Epithelial cell of prostate (primary cell): ENCODE measurements at regions not wholly inside any gene's neighbourhood (a gene's known extent, or its start where the extent isn't known, plus 50 kb on each side); places are given as distances from the start of the nearest gene placed in this dataset.
"Not testable (repeated sequence)": the region's sequence is repeated elsewhere in the genome, so short reads cannot be mapped to it uniquely, and the experiment has no call there.

Experiments used
- DNase-seq: peaks from one replicate; pipeline ENCODE4 v3.0.0-alpha.2; 2011; ENCODE audit warnings: low read depth, low spot score
- H3K27ac ChIP-seq: fragments of 450-650 bp; 2 replicates; pipeline ENCODE4 v1.5.1; 2017; ENCODE audit warnings: mild to moderate bottlenecking

DNA sequence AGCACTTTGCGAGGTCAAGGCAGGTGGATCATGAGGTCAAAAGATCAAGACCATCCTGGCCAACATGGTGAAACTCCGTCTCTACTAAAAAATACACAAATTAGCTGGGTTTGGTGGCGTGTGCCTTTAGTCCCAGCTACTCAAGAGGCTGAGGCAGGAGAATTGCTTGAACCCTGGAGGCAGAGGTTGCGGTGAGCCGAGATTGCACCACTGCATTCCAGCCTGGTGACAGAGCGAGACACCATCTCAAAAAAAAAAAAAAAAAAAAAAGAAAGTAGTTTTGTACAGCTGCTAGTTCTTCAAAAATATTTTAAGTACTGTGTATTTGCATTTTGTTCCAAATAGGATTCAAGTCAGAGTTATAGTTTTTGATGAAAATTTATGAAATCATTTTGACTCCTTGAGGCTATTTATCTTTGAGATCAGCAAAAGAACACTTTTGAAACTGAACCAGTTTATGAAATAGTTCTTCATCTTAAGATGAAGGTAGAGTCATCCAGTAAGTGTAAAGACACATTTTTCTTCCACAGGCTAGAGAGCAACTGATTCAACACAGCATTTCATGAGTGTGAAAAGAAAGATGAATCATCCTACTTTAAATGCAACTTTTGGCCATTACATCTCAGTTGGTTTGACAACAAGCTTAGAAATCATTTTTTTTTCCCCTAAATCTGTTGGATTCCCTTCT, 416.5 kb upstream of the KCNMB2 start:
- DNase-seq, result peak; percentile 22
- peak overlapping the region; percentile 92 for H3K27ac ChIP-seq

DNA sequence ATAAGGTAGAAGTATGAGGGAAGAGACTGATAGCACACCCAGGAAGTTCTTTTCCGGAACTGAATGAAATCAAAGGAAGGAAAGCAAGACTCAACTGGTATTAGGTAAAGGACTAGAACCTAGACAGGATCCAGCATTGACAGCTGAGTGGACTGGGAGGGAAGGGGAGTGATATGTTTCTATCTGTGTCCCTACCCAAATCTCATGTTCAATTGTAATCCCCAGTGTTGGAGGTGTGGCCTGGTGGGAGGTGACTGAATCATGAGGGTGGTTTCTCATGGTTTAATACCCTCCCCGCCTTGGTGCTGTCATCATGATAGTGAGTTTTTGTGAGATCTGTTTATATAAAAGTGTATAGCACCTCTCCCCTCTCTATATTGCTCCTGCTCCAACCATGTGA, 415.9 kb upstream of the KCNMB2 start:
- H3K27ac ChIP-seq, result peak overlapping the region; percentile 92
- peak; percentile 12 for DNase-seq

DNA sequence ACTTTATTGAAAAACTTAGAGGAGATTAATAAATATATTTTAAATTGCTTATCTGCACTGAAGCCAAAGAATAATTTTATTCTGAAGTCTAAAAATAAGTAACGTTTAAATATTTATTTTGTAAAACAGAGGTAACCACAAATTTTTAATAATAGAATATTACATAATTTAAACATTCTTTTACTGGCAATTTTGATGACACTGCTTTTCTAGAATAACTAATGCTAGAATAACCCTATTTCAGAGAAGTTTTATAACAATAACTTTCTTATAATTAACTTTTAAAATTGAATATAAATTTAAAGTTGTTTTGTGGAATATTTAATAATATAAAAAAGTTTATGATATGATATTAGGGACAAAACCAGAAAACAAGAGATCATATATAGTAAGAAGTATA, 409.6 kb upstream of the KCNMB2 start:
- no peak for DNase-seq
- H3K27ac ChIP-seq, result no peak overlapping the region

DNA sequence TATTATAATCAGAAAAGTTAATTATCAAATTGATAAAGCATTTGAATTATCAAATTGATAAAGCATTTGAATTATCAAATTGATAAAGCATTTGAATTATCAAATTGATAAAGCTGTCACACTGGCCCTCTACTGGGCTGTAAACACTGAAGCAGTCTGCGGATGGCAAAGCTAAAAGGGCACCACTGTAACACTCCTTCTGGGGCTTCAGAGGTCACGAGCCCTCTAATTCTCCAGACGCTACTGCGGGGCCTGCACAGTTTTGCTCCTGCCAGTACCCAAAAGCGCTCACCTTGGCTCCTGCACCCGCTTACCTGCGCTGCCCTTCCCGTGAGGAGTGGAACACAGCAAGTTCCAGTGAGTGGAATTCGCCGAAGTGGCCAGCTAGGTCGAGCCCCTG, 409.0 kb upstream of the KCNMB2 start:
- no peak for DNase-seq
- H3K27ac ChIP-seq, result no peak overlapping the region

DNA sequence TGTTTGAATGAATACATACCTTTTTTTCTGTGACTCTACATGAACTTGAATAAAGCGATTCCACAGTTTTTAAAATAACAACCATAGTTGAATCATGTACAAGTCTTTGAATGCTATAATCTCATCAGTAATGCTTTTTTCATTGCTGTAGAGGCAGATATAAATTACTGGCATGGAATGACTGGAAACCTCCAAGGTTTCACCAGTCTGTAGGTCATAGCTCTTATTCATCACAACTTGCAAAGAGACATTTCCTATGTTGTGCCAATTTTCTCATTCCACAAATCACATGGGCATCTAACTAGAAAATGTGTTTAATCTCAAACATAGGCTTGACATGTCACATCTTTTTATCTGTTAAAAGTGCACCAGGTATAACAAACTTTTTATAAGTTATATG, 407.1 kb upstream of the KCNMB2 start:
- DNase-seq, result no peak
- H3K27ac ChIP-seq, result no peak overlapping the region

DNA sequence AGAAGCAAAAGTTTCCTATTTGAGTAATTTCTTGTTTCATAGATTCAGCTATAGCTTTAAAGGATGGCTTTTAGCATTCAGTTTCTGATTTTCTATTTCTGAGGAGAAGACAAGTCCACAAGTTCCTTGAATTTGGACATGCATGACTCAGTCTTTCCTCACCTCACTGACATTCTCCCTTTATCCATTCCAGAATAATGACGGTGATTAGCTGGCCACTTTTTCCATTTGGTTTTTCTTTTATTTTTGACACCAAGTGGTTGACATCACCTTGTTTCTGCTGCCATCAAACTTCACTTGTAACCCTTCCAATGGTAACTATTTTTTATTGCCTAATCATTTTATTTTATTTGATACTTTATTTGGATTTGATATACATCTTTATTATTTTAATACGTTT, 404.4 kb upstream of the KCNMB2 start:
- DNase-seq, result no peak

DNA sequence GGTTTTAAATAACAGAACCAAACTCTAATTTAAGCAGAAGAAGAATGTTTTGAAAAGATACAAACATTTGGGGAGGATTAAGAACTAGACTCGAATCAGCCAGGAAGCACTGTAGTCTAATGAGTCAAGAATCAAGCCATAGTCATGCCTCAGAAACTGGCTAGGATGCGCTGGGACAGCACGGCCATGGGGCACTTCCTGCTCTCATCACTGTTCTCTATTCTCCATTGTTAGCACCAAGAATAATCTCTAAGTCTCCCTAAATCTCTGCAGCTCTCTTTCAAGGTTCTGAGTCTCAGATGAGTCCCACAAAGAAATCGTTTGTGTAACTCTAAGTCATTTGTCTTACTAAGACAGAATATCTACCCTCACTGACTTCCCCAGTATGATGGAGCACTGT, 399.0 kb upstream of the KCNMB2 start:
- no peak for DNase-seq
- no peak overlapping the region for H3K27ac ChIP-seq

More for the DNA sequence above, 404.4 kb upstream of the KCNMB2 start:
- no peak overlapping the region for H3K27ac ChIP-seq

DNA sequence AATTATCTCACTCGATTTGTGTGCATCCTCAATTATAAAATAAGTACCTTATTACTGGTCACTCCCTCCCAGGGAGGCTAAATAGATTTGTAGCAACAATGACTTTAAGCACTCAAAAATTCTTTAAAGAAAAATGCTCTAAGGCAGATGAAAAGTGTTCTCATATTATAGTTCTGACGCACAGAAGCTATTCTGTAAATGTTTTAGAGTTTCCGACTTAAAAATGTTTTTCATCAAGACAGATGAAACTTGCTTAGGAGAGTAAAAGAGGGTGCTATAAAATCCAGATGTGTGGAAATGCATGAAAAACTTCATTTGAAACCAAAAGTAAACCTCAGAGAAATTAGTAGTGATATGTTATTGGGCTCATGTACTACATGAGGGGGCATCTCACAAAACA, 398.4 kb upstream of the KCNMB2 start:
- DNase-seq, result no peak
- no peak overlapping the region for H3K27ac ChIP-seq

DNA sequence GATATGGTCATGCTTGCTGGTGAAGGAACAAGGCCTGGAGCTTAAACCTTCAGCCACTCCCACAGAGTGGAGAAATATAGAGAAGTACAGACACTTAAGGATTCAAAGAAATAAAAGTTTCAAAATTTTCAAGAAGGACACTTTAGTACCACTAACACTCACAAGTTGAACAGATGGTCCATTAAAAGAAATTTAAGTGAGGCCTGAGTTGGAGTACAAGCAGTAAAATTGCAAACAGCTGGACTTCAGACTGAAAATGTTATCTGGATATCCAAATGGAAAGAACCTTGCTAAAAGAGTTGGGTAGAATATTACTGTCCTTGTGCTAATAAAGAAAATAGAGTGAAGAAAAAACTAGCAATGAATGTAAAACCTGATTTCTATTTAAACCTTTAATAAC, 397.1 kb upstream of the KCNMB2 start:
- no peak overlapping the region for H3K27ac ChIP-seq
- DNase-seq, result no peak

DNA sequence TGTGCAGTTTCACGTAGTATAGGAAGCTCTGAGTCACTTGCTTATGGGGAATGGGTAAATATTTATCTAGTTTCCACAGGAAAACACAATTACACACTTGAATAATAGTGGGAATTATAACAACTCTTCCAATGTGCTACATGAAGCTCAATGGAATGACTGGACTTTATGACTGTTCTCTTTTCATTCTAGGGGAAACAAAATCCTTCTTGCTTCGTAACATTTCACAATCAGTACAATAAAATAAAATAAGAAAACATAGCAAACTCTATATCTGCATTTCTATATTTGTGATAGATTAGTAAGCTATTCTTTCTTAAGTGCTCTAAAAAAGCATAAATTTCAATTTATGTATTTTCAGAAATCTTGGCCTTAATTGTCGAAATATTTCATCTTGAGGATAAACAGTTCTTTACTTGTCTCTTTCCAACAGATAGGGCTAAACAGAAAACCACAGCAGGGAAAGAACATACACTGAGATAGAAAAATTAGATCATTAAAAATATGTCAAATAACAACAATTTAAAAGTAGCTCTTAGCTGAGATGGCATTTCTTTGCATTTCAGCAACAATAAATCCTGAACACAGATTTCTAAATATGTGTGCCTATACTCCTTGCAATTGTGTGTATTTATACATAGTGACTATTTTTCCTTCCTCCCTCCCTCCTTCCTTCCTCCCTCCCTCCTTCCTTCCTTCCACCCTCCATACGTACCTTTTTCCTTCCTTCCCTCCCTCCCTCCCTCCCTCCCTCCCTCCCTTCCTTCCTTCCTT, 395.5 kb upstream of the KCNMB2 start:
- H3K27ac ChIP-seq, result no peak overlapping the region
- no peak for DNase-seq

DNA sequence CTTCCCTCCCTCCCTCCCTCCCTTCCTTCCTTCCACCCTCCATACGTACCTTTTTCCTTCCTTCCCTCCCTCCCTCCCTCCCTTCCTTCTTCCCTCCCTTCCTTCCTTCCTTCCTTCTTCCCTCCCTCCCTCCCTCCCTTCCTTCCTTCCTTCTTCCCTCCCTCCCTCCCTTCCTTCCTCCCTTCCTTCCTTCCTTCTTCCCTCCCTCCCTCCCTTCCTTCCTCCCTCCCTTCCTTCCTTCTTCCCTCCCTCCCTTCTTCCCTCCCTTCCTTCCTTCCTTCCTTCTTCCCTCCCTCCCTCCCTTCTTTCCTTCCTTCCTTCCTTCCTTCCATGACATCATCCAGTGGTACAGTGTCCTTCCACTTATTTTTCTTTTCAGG, 394.9 kb upstream of the KCNMB2 start:
- not testable (repeated sequence) for DNase-seq, H3K27ac ChIP-seq

DNA sequence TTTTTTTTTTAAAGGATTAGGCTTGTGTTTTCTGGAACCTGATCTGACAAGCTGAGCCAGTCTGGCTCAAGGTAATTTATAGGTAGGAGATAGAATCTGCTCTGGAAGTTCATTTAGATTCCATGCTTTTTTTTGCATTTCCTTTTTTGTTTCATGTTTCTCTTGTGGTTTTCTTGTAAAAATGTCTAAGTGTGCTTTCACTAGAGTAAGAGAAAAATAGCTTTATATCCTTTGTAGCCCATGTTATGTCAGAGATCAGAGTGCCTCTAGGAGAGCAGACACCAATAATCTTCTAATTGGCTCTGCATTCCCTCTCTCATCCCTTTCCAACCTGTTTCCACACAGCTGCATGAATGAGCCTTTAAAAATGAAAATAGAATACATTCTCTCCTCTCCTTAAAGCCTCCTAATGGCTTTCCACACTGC, 389.8 kb upstream of the KCNMB2 start:
- no peak overlapping the region for H3K27ac ChIP-seq
- no peak for DNase-seq

DNA sequence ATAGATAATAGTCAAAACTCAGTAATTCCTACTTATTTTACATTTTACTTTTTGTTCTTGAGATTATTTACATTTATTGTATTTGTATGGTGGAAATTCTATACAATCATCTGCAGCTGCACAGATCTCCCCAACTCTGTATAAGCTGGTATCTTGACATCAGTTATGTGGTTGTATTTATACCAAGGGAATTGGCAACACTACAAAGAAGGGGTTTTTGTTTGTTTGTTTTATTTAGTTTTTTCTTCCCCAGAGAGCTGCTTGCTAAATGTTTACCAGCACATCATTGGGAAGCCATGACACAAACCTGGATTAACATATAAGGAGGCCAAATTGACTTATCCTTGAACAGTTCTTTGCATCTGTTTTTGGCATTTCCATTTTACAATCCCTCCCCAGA, 389.2 kb upstream of the KCNMB2 start:
- no peak for DNase-seq
- no peak overlapping the region for H3K27ac ChIP-seq

DNA sequence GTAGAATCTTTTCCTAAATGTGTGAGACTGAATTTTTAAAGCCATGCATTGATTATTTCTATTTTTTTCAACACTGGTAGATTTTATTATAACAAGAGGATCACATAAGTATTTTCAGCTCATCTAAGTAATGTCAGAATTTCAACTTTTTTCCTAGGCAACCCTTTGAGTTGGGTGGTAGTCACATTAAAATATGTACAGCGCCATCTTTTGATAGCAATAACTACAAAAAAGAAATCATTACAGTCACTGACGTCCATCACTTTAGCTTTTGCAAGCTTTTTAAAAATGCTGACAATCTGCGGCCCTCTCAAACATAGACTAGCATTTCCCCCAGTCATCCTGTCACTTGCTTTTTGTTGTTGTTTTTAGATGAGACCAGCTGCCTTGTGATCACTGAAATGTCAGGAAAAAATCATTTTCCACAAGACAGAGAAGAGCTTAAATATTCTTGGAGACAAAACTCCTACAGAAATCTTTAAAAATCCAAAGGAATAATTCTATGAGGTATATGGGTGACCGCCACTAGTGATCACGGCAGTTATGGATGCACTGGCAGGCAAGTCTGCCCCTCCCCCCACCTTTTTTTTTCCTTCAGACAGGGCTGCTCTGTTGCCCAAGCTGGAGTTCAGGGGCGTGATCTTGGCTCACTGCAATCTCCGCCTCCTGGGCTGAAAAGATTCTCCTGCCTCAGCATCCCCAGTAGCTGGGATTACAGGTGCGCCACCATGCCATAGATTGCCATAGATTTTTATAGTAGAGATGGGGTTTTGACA, 384.0 kb upstream of the KCNMB2 start:
- no peak overlapping the region for H3K27ac ChIP-seq
- no peak for DNase-seq

DNA sequence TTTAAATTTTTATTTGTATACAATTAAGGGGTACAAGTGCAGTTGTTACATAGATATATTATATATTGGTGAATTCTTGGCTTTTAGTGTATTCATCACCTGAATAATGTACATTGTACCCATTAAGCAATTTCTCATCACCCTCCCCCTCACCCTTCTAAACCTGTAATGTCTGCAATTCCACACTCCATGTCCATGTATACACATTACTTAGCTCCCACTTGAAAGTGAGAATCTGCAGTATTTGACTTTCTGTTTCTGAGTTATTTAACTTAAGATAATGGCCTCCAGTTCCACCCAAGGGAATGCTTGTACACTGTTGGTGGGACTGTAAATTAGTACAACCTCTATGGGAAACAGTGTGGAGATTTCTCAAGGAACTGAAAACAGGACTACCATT, 383.2 kb upstream of the KCNMB2 start:
- DNase-seq, result no peak

DNA sequence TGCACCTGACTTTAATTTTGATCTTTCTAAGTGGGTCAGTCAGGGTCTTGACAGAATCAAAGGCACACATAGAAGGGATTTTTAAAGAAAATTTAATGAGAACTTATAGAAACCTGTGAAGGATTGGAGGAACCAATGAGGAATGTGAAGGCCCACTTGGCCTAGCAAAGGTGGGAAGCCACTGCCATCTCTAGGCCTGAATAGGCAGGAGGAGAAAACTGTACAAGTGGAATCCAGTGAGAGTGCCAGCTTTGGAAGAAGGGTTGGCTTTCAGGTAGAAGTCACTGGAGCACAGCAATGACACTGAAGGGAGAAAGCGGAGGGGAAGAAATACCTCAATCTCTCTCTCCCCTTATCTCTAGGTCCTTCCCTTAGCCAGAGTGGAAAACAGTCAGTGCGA, 380.7 kb upstream of the KCNMB2 start:
- H3K27ac ChIP-seq, result no peak overlapping the region
- no peak for DNase-seq

More for the DNA sequence above, 383.2 kb upstream of the KCNMB2 start:
- H3K27ac ChIP-seq, result no peak overlapping the region

DNA sequence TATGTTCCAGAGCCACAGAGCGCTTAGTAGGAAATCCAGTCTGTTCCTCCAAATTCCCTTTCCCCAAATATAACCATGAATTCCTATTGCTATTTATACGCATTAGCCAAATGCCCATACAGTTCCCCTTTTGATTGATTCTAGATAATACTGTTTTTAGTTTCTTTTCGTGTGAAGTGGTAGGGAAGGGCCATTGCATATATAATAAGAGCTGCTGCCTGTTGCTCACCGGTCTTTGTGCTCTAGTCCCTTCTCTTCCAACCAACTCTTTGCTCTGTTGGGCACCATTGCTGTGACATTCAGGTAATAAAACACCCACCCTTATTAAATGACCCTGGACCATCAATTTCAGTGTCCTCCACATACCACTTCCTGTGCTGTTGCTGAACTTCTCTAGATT, 379.9 kb upstream of the KCNMB2 start:
- H3K27ac ChIP-seq, result no peak overlapping the region
- no peak for DNase-seq

DNA sequence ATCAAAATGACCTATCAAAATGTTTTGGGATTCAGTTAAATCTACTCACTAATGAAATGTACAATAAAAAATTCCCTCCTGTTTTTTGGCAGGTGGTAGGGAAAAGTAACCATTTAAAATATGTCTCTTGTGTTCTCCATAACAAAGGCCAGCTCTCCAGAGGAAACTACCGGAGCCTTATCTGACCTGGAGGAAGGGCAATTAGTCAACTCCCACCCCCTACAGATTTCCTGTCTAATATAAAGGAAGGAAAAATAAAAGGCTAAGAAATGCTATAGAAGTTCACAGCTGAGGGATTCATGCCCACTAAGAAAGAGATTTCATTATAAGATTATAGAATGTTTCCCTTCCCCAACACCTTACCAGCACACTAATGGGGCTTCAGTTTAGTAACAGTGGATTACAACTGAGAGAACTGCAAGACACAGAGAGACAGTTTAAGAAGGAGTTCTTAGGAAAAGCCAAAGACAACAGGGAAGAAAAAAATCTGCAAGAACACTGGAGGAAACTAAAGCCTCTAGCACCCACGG, 376.5 kb upstream of the KCNMB2 start:
- H3K27ac ChIP-seq, result no peak overlapping the region
- DNase-seq, result no peak

DNA sequence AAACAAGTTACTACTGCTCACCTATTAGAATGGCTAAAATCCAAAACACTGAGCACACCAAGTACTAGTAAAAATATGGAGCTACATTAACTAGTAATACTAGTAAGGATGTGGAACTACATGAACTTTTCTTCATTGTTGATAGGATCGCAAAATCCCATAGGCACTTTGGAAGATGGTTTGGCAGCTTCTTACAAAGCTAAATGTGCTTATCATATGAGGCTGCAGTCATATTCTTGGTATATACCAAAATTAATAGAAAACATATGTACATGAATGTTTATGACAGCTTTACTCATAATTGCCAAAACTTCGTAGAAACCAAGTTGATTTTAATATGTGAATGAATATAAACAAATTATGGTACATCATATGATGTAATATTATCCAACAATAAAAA, 366.8 kb upstream of the KCNMB2 start:
- no peak overlapping the region for H3K27ac ChIP-seq

DNA sequence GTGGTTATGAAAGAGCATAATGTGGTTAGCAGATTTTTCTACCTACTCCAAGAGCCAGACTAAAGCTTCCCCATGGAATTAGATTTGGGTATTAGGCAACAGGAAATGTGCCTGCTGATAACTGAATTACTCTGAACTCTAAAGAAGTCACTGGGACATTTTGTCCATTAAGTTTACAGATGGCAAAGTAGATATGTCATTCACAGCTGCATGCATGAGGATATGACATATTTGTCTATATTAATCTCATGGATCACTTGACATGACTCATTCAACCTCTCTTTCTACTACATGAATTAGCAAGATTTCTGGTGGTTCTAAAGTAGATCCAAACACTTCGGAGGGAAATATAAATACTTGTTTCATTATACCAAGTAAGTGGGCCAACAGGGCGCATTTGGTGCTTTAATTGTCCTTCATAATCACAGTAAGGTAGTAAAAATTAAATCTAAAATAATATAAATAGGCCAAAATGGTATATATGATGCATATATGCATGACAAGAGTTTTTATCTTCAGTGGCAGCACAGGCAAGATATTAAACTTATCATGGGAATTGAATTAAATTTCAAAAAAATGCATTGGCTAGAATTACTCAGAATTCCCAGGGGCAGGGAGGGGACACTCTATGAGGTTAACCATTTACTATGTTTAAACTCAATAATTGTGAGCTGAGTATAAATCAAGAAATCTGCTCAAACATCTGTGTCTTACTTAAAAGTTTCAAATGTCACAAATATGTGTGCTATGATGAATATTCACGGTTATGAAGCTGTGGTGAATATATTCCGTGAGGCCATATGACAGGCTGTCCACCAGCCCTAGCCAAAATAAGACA, 365.3 kb upstream of the KCNMB2 start:
- peak; percentile 43 for DNase-seq
- H3K27ac ChIP-seq, result peak overlapping the region; percentile 42

More for the DNA sequence above, 366.8 kb upstream of the KCNMB2 start:
- DNase-seq, result no peak
